GM23248 (cell line): ENCODE measurements at regions not wholly inside any gene's neighbourhood (a gene's known extent, or its start where the extent isn't known, plus 50 kb on each side); places are given as distances from the start of the nearest gene placed in this dataset.

Experiments used
- DNase-seq: peaks from one replicate; pipeline ENCODE4 v3.0.0-alpha.2; 2015
- H2AFZ ChIP-seq: fragments of 200-600 bp; sonication (generic); 2 replicates; pipeline ENCODE4 v1.6.1; 2016; ENCODE audit warnings: antibody characterized with exemption
- H3F3A ChIP-seq: fragments of 200-600 bp; sonication (generic); 2 replicates; pipeline ENCODE4 v1.6.1; 2016; ENCODE audit warnings: mild to moderate bottlenecking, antibody characterized with exemption, mixed run types; ENCODE audit not compliant: insufficient read depth
- H3K27ac ChIP-seq: fragments of 200-600 bp; sonication (generic); 2 replicates; pipeline ENCODE4 v1.5.1; 2016; ENCODE audit warnings: mild to moderate bottlenecking
- H3K27me3 ChIP-seq: fragments of 200-600 bp; sonication (generic); replicated peaks from 2 replicates; pipeline ENCODE4 v1.6.1; 2016; ENCODE audit warnings: mild to moderate bottlenecking; ENCODE audit not compliant: insufficient read depth
- H3K36me3 ChIP-seq: fragments of 200-600 bp; sonication (generic); 2 replicates; pipeline ENCODE4 v1.6.1; 2016; ENCODE audit warnings: low read depth, mild to moderate bottlenecking
- H3K4me1 ChIP-seq: fragments of 200-600 bp; sonication (generic); 2 replicates; pipeline ENCODE4 v1.6.1; 2016; ENCODE audit warnings: mild to moderate bottlenecking; ENCODE audit not compliant: insufficient read depth
- H3K4me2 ChIP-seq: fragments of 200-600 bp; sonication (generic); one replicate; pipeline ENCODE4 v1.6.1; 2016; ENCODE audit warnings: mild to moderate bottlenecking; ENCODE audit not compliant: unreplicated experiment
- H3K4me3 ChIP-seq: fragments of 200-600 bp; sonication (generic); 2 replicates; pipeline ENCODE4 v1.5.1; 2016; ENCODE audit warnings: mild to moderate bottlenecking
- H3K79me2 ChIP-seq: fragments of 200-600 bp; sonication (generic); 2 replicates; pipeline ENCODE4 v1.6.1; 2016; ENCODE audit warnings: mild to moderate bottlenecking; ENCODE audit not compliant: insufficient read depth
- H3K9ac ChIP-seq: fragments of 200-600 bp; sonication (generic); 2 replicates; pipeline ENCODE4 v1.6.1; 2016; ENCODE audit warnings: mild to moderate bottlenecking
- H3K9me2 ChIP-seq: fragments of 200-600 bp; sonication (generic); 2 replicates; pipeline ENCODE4 v1.6.1; 2016; ENCODE audit warnings: mixed run types, mild to moderate bottlenecking, moderate library complexity; ENCODE audit not compliant: insufficient read depth
- H3K9me3 ChIP-seq: fragments of 200-600 bp; sonication (generic); one replicate; pipeline ENCODE4 v1.6.1; 2017; ENCODE audit warnings: low read depth
- H4K20me1 ChIP-seq: fragments of 200-600 bp; sonication (generic); 2 replicates; pipeline ENCODE4 v1.6.0; 2016; ENCODE audit not compliant: insufficient read depth
- EZH2 ChIP-seq: fragments of 200-600 bp; sonication (generic); IDR thresholded peaks from 2 replicates; pipeline ENCODE4 v1.6.1; 2018; ENCODE audit warnings: antibody characterized with exemption, mild to moderate bottlenecking; ENCODE audit not compliant: insufficient read depth, poor library complexity, severe bottlenecking
- EZH2phosphoT487 ChIP-seq: fragments of 200-600 bp; sonication (generic); IDR thresholded peaks from 2 replicates; pipeline ENCODE4 v1.6.1; 2018; ENCODE audit warnings: antibody characterized with exemption, moderate library complexity, mild to moderate bottlenecking, low read depth; ENCODE audit not compliant: insufficient read depth
- WGBS, 2 experiments: methylation state at CpG; one replicate each; pipeline ENCODE4 v1.1.6; 2015 to 2017; ENCODE audit warnings: low lambda C conversion rate in 2 of 2, low coverage in 1 of 2; ENCODE audit errors: missing lambda C conversion rate in 2 of 2; 5-methylcytosine and 5-hydroxymethylcytosine counted together
- in situ Hi-C: fragments of 300-500 bp; cut with MboI; formaldehyde crosslinking; loops from 2 replicates; pipeline ENCODE4 v1.15.0; 2020

DNA sequence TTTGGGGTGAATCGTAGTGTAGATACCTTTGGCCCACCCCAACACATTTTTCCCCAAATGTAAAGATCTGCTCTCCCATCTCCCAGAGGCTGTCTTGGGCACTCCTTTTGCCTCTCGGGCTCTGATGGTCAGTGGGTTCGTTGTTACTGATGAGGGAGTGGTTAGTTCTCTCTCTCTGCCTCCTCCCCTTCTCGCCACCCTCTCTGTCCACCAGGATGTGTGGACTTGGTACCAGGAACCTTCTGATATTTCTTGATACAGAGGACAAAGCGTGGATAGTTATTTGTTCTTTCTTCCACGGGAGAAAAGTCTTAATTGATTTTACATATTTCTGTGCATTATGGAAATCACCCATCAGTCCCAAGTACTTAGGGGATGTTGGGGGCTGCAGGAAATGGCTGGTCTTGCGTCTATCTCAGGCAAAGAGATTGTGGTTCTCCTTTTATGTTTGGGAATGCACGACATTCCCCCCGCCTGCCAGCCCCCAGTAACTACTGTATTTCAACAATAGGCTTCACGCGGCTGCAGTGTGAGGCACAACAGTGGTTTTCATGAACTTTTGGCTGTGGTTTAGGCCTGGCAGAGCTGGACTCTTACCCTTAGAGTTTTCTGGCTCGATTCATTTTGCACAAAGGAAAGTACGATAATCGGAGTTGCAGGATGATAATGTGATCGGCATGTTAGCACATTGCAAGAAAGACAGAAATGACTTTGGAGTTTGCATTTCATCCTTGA lies 79.0 kb upstream of the ZNF536 start:
- Histone ChIP-seq H3K4me1 (no peaks in the 10 kb centered on the region), H4K20me1 (no peaks in the 10 kb centered on the region), H3K27ac (no peak overlapping the region), H3K9me2 (no peaks in the 10 kb centered on the region), H3K9ac (no peak overlapping the region), H3K4me2 (no peak overlapping the region), H3K36me3 (no peaks in the 10 kb centered on the region), H2AFZ (no peak overlapping the region), H3K4me3 (no peak overlapping the region), H3K9me3 (no peaks in the 10 kb centered on the region), H3F3A (no peaks in the 10 kb centered on the region), H3K79me2 (no peaks in the 10 kb centered on the region), H3K27me3 (no peaks in the 10 kb centered on the region)
- in situ Hi-C loops, result no loop called here
- TF ChIP-seq EZH2phosphoT487 (no peak), EZH2 (no peak)
- 61 to 67% methylated on average over 15 of the region's 15 CpGs for WGBS, 2 experiments
- DNase-seq, result no peak

DNA sequence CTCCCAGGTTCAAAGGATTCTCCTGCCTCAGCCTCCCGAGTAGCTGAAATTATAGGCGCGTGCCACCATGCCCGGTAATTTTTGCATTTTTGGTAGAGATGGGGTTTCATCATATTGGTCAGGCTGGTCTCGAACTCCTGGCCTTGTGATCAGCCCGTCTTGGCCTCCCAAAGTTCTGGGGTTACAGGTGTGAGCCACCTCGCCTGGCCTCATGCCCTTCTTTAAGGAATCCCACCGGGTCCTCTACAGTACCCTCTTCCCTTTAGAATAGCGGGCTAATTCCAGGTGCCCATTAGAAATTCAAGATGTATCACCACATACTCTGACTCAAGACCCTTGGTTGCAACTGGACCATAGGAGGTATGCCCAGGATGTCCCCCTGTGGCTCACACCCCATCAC lies 74.2 kb upstream of the ZNF536 start:
- Histone ChIP-seq H4K20me1 (no peaks in the 10 kb centered on the region), H2AFZ (no peak overlapping the region), H3K36me3 (no peaks in the 10 kb centered on the region), H3K9me3 (no peaks in the 10 kb centered on the region), H3K4me3 (no peak overlapping the region), H3K4me2 (no peak overlapping the region), H3K9ac (no peak overlapping the region), H3K27me3 (no peaks in the 10 kb centered on the region), H3K9me2 (no peaks in the 10 kb centered on the region), H3K4me1 (no peaks in the 10 kb centered on the region), H3K79me2 (no peaks in the 10 kb centered on the region), H3K27ac (no peak overlapping the region), H3F3A (no peaks in the 10 kb centered on the region)
- DNase-seq, result no peak
- 90 to 91% methylated on average over 8 to 9 of the region's 9 CpGs for WGBS, 2 experiments
- no peak for TF ChIP-seq EZH2
- TF ChIP-seq EZH2phosphoT487, result no peak
- in situ Hi-C loops, result no loop called here

DNA sequence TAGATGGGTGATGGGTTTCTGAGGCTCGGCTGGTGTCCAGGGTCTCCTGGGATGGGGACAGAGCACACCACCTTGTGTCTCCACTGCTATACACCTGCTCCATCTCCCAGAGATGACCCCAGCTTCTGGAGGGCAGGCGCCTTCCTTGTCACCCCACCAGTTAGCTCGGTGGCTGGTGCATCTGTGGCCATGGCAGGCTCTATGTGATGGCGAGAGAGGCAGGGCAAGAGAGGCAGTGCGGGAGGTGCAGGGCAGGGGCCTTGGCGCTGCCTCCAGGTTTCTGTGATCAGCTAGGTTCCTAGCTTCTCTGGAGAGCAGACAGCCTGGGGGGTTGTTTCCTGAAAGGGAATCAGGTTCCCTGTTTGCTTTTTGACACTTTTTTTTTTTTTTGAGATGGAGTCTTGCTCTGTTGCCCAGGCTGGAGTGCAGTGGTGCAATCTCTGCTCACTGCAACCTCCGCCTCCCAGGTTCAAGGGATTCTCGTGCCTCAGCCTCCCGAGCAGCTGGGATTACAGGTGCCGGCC lies 69.0 kb upstream of the ZNF536 start:
- H3K9ac ChIP-seq, result no peak overlapping the region
- DNase-seq, result no peak
- no peak for TF ChIP-seq EZH2
- TF ChIP-seq EZH2phosphoT487, result no peak

DNA sequence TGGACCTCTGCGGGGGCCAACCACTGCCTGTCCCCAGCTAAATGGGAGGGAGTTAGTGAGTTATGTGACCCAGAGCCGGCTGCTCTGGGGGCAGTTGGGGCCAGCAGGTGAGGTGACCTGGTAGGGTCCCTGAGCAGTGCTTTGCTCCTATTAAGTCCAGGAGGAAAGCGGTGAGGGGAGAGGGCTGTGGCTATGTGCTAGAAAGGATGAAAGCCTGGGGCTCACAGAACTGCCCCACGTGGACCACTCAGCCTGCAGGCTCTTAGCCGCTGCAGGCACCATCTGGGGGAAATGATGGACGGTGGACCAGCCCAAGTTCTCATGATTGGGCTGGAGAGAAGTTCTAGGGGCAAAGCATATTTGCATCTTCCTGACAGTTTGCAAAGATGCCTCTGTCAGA lies 67.6 kb upstream of the ZNF536 start:
- no peaks in the 10 kb centered on the region for H3K4me1 ChIP-seq
- no peak overlapping the region for H2AFZ ChIP-seq
- in situ Hi-C loops, result no loop called here
- H3K27me3 ChIP-seq, result no peaks in the 10 kb centered on the region; the same call in 1 of the 2 replicates
- H4K20me1 ChIP-seq, result no peaks in the 10 kb centered on the region
- no peak overlapping the region for H3K9ac ChIP-seq
- no peak for DNase-seq
- TF ChIP-seq EZH2phosphoT487, result no peak
- no peak for TF ChIP-seq EZH2
- H3K4me3 ChIP-seq, result no peak overlapping the region
- H3K36me3 ChIP-seq, result no peaks in the 10 kb centered on the region
- no peak overlapping the region for H3K4me2 ChIP-seq
- H3F3A ChIP-seq, result no peaks in the 10 kb centered on the region
- no peaks in the 10 kb centered on the region for H3K9me3 ChIP-seq
- 65 to 70% methylated on average over 6 of the region's 6 CpGs for WGBS, 2 experiments
- H3K9me2 ChIP-seq, result no peaks in the 10 kb centered on the region
- no peak overlapping the region for H3K27ac ChIP-seq
- H3K79me2 ChIP-seq, result no peaks in the 10 kb centered on the region

More for the DNA sequence above, 69.0 kb upstream of the ZNF536 start:
- Histone ChIP-seq H3K4me3 (no peak overlapping the region), H3F3A (no peaks in the 10 kb centered on the region), H3K27me3 (no peaks in the 10 kb centered on the region; the same call in 1 of the 2 replicates), H3K36me3 (no peaks in the 10 kb centered on the region), H2AFZ (no peak overlapping the region), H3K9me2 (no peaks in the 10 kb centered on the region), H4K20me1 (no peaks in the 10 kb centered on the region), H3K4me1 (no peaks in the 10 kb centered on the region), H3K4me2 (no peak overlapping the region), H3K79me2 (no peaks in the 10 kb centered on the region), H3K9me3 (no peaks in the 10 kb centered on the region), H3K27ac (no peak overlapping the region)
- WGBS, 2 experiments, result 81 to 86% methylated on average over 10 of the region's 10 CpGs
- in situ Hi-C loops, result no loop called here
